GM12865 (cell line): ENCODE measurements at regions not wholly inside any gene's neighbourhood (a gene's known extent, or its start where the extent isn't known, plus 50 kb on each side); places are given as distances from the start of the nearest gene placed in this dataset.

Source experiments
- DNase-seq: peaks from one replicate; pipeline ENCODE4 v3.0.0; 2010; ENCODE audit warnings: low read depth
- H3K4me3 ChIP-seq: 2 replicates; pipeline ENCODE4 v1.5.1; 2011; ENCODE audit warnings: mild to moderate bottlenecking, low read depth, low read length, control low read depth
- TF ChIP-seq, protein P1 (sequence below): IDR thresholded peaks from 2 replicates; pipeline ENCODE4 v1.5.1; 2011; ENCODE audit warnings: low read length, control low read depth, low read depth, inconsistent platforms; ENCODE audit not compliant: insufficient read depth; ENCODE audit errors: missing control alignments

DNA sequence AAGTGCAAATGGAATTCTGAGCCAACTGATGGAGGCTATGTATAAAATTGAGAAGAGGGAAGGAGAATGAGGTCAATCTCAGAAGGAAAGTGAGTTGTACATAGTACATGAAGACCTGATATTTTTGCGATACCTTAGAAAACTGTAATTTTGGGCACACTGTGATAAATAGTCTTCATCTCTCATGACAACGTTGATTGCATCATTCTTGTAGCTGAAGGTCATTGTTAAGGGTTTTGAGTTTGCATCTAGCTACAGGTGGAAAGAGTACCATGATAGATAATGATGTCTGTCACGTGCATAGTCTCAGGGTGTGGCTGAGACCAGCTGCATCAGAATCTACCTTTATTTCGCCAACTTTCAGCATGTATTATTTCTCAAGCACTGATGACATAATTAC, 435.4 kb upstream of the MDFIC2 start:
- DNase-seq, result no peak
- H3K4me3 ChIP-seq, result no peak overlapping the region
- TF ChIP-seq, protein P1, sequence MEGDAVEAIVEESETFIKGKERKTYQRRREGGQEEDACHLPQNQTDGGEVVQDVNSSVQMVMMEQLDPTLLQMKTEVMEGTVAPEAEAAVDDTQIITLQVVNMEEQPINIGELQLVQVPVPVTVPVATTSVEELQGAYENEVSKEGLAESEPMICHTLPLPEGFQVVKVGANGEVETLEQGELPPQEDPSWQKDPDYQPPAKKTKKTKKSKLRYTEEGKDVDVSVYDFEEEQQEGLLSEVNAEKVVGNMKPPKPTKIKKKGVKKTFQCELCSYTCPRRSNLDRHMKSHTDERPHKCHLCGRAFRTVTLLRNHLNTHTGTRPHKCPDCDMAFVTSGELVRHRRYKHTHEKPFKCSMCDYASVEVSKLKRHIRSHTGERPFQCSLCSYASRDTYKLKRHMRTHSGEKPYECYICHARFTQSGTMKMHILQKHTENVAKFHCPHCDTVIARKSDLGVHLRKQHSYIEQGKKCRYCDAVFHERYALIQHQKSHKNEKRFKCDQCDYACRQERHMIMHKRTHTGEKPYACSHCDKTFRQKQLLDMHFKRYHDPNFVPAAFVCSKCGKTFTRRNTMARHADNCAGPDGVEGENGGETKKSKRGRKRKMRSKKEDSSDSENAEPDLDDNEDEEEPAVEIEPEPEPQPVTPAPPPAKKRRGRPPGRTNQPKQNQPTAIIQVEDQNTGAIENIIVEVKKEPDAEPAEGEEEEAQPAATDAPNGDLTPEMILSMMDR, result no peak

DNA sequence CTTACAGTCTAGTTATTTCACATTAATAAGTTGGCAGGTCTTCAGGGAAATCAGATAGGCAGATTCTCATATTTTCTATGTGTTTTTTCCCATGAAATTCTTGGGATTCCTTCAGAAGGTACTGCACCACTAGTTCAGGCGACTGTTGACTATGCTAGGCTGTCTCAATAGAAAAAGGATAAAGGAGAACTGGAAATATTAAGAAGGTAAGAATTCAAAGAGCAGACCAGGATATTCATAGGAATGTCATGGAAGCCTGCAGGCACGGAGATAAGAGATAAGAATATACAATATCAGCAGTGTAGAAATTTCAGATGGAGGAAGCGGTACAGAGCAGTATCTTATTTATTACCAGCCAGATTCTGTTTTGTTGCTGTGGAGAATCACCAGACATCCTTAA, 432.1 kb upstream of the MDFIC2 start:
- no peak for DNase-seq
- no peak overlapping the region for H3K4me3 ChIP-seq
- TF ChIP-seq, protein P1, result no peak

DNA sequence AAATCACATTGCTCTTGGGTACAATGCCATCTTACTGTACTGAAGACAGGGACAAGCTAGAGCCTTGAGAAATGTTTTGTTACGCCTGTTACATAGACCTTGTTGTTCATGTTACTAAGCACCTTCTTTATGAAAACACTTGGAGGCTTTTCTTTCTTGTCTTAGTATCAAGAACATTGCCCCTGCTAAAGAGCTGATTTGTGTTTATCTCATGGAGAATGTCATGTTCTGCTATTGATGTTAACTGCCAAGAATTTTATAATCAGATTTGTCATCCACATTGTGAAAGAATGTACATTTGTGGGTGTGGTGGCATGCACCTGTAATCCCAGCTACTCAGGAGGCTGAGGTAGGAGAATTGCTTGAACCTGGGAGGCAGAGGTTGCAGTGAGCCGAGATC, 431.3 kb upstream of the MDFIC2 start:
- TF ChIP-seq, protein P1, result no peak
- DNase-seq, result no peak
- H3K4me3 ChIP-seq, result no peak overlapping the region

DNA sequence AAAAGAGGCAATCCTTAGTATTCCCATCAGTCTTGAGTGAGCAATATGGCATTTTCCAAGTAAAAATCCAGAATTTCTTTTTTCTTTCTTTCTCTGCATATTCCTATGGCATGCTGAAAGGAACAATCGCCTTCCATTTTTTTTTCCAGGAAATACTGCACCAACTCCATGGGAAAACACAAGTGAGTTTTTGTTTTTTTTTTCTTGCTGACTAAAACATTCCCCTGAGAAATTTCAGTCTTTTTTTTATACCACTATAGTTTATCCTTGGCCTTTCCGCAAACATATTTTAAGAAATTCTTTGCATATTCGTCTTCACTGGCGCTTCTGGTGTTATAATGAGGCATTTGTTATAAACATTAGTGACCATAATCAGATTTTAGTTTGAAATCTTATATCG, 429.6 kb upstream of the MDFIC2 start:
- TF ChIP-seq, protein P1, result no peak
- no peak for DNase-seq
- H3K4me3 ChIP-seq, result no peak overlapping the region

DNA sequence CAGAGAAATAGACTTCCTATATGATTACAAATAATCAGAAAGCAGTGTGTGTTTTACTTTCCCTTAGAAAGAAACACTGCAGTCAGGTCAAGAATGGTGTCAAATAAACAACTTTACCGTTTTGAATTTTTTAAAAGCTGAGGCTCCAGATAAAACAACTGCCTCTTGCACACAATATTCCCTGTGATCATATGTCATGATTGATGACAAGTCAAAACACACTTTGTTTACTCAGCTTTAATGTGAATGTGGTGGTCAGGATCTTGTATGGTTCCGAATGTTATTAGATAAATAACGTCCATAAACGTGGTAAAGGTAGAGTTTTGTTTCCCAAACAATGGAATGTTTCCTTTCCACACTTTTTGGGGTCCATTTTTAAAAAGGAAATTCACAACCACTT, 428.4 kb upstream of the MDFIC2 start:
- TF ChIP-seq, protein P1, result no peak
- no peak overlapping the region for H3K4me3 ChIP-seq
- no peak for DNase-seq

DNA sequence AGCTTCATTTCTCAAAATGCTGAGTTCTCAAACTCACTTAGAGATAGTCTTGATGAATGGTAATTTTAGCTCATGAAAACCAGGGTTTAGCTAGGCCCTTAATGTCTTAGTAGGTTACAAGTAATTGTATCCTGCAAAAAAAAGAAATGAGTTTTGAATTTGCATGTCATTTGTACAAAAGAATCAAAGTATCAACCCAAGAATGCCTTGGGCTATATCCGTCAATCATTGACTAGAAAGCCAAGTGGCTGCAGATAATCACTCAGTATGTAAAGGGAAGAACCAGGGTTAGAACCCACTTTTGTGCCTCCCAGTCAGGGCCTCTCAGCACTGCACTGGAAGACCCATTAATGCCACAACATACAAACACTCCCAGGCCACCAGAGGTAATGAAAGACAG, 427.6 kb upstream of the MDFIC2 start:
- no peak for DNase-seq
- no peak overlapping the region for H3K4me3 ChIP-seq
- TF ChIP-seq, protein P1, result no peak

DNA sequence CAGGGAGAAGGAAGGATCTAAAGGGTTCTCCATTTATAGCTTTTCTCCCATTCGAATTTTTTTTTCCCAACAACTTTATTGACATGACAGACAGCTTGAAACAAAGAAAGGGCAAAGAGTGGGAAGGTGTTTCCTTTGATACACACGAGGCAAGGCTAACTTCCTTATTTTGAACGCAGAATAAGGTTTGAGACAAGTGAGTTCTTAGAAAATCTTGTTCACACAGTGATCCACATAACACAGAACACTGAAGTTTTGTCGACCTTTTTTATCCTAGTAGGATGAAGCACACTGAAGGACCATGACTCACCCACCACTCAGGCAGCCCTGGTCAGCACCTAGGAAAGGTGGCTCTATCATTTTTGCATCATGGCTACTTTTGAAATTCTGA, 425.8 kb upstream of the MDFIC2 start:
- TF ChIP-seq, protein P1, result no peak
- H3K4me3 ChIP-seq, result no peak overlapping the region
- DNase-seq, result no peak
